ENCODE measurements at regions not wholly inside any gene's neighbourhood (a gene's known extent, or its start where the extent isn't known, plus 50 kb on each side); places are given as distances from the start of the nearest gene placed in this dataset.
"Not testable (repeated sequence)": the region's sequence is repeated elsewhere in the genome, so short reads cannot be mapped to it uniquely, and the experiment has no call there.

DNA sequence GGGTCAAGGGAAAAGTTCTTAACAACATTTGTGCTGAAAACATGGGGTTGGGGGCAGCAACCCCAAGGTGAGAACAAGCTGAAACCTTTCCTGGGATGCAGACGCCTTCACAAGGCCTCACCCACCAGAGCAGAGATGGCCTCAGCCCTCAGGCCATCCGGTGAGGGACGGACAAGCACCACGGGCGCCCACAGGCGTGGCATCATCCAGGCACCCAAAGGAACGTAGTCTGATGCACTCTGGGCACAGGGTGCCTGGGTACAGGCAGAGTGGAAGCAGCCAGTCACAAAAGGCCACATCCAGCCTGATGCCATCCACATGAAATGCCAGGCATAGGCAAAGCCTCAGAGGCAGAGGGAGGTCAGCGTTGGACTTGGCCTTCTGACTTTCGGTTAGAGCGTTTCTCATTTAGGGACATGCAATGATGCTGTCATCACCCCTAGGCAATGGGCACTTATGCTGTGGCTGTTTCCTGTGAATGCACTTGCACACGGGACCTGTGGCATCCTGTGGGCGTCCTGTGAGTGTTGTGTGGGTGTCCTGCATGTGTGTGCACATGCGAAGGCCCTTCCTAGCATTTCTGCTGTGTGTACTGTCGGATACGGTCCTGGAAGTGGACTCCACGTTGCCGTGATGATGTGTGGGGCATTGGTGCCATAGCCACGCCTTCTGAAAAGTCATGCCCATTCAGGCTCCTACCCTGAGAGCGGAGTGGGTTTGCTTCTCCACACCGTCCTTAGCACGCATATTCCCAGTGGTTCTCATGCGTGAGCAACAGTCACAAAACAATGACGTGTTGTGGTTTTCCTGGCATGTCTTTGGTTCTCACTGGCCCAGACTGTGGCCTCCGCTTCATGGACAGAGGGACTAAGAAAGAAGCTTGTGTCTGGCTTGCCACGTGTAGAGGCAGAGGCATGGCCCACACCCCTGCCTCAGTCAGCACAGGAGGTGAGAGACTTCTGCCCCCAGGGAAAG is 52.7 kb upstream of the ZNF469 start:
- Histone ChIP-seq H3K4me1 (no peaks in the 10 kb centered on the region), H3K9me3 (ENCODE audit: control insufficient read depth, low read length) (no peaks in the 10 kb centered on the region), H3K27ac (no peak overlapping the region), H3K4me3 (ENCODE audit: low read depth, low read length) (no peak overlapping the region), H3K79me2 (no peaks in the 10 kb centered on the region), H3K27me3 (ENCODE audit: control insufficient read depth, insufficient read depth, low read length) (no peaks in the 10 kb centered on the region), H2AFZ (no peak overlapping the region), H3K4me2 (ENCODE audit: low read length) (no peak overlapping the region), H3K9ac (no peak overlapping the region), H3K36me3 (ENCODE audit: control insufficient read depth, insufficient read depth, low read length) (no peaks in the 10 kb centered on the region)
- no peak for TF ChIP-seq CTCF (IDR thresholded peaks at IDR 0.05)

DNA sequence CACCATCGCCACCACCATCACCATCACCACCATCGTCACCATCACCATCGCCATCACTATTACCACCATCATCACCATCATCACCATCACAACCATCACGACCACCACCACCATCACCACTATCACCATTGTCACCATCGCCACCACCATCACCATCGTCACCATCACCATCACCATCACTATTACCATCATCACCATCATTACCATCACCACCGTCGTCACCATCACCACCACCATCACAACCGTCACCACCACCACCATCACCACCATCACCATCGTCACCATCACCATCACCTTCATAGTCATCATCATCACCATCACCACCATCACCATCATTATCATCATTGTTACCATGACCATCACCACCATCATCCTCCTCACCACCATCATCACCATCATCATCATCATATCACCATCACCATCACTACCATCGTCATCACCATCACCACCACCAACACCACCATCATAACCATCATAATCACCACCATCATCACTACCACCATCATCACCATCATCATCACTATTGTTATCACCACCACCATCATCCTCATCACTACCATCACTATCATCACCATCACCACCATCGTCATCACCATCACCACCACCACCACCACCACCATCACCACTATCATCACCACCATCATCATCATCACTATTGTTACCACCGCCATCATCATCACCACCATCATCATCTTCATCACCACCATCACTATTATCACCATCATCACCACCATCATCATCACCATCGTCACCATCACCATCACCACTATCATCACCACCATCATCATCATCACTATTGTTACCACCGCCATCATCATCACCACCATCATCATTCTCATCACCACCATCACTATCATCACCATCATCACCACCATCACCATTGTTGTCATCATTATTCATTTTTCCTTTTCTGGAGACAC is 51.5 kb upstream of the ZNF469 start:
- no peak for TF ChIP-seq CTCF (IDR thresholded peaks at IDR 0.05)
- no peak overlapping the region for H3K9ac ChIP-seq
- H3K27ac ChIP-seq, result no peak overlapping the region
- no peak overlapping the region for H3K4me2 ChIP-seq (ENCODE audit: low read length)
- H3K79me2 ChIP-seq, result no peaks in the 10 kb centered on the region
- H3K4me3 ChIP-seq (ENCODE audit: low read depth, low read length), result no peak overlapping the region
- H3K4me1 ChIP-seq, result no peaks in the 10 kb centered on the region
- H3K36me3 ChIP-seq (ENCODE audit: control insufficient read depth, insufficient read depth, low read length), result no peaks in the 10 kb centered on the region
- H3K27me3 ChIP-seq (ENCODE audit: control insufficient read depth, insufficient read depth, low read length), result no peaks in the 10 kb centered on the region
- H3K9me3 ChIP-seq (ENCODE audit: control insufficient read depth, low read length), result no peaks in the 10 kb centered on the region
- H2AFZ ChIP-seq, result no peak overlapping the region

DNA sequence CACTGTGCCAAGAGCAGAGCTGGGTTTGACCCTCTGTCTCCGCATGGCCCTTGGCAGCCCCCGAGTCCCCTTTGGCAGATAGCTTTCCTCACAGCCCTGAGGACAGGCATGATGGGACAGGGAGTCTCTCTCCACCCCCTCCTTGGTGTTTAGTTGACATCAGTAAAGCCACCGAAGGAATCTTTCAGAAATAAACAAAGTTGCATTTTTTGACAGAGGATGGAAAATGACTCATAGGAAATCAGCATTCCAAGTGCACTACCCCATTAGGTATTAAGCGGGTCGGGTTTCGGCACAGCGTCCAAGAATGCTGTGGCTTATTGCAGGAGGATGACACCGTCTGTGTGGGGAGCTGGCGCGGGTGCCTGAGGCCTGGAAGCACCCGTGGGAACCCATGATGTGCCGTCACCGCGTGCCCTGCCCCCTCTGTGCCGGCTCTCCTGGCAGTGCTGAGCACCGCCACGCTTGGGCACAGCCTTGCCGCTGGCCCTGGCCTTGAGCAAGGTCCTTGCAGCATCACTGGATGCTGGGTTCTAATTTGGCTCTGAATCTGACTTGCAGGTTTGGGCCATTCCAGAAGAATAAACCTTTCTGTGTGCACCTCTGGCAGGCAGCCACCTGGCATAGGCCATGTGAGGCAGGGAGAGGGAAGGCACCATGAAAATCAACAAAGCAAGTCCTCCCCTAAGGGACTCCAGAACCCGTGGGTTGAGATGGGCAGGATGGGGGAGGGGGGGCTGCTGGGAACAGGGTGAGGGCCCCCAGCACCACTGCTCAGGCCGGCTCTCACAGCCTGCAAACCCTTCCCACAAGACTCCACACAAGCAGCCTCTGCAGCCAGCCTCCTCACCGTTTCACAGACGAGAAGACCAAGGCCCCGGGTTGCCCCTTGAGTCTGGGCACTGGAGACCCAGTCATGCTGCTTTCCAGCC is 50.5 kb upstream of the ZNF469 start:
- no peak overlapping the region for H3K4me2 ChIP-seq (ENCODE audit: low read length)
- H3K79me2 ChIP-seq, result no peaks in the 10 kb centered on the region
- no peak overlapping the region for H3K27ac ChIP-seq
- no peaks in the 10 kb centered on the region for H3K36me3 ChIP-seq (ENCODE audit: control insufficient read depth, insufficient read depth, low read length)
- no peaks in the 10 kb centered on the region for H3K9me3 ChIP-seq (ENCODE audit: control insufficient read depth, low read length)
- TF ChIP-seq CTCF (IDR thresholded peaks at IDR 0.05), result no peak
- H3K27me3 ChIP-seq (ENCODE audit: control insufficient read depth, insufficient read depth, low read length), result no peaks in the 10 kb centered on the region
- no peaks in the 10 kb centered on the region for H3K4me1 ChIP-seq
- no peak overlapping the region for H2AFZ ChIP-seq
- no peak overlapping the region for H3K9ac ChIP-seq
- no peak overlapping the region for H3K4me3 ChIP-seq (ENCODE audit: low read depth, low read length)

DNA sequence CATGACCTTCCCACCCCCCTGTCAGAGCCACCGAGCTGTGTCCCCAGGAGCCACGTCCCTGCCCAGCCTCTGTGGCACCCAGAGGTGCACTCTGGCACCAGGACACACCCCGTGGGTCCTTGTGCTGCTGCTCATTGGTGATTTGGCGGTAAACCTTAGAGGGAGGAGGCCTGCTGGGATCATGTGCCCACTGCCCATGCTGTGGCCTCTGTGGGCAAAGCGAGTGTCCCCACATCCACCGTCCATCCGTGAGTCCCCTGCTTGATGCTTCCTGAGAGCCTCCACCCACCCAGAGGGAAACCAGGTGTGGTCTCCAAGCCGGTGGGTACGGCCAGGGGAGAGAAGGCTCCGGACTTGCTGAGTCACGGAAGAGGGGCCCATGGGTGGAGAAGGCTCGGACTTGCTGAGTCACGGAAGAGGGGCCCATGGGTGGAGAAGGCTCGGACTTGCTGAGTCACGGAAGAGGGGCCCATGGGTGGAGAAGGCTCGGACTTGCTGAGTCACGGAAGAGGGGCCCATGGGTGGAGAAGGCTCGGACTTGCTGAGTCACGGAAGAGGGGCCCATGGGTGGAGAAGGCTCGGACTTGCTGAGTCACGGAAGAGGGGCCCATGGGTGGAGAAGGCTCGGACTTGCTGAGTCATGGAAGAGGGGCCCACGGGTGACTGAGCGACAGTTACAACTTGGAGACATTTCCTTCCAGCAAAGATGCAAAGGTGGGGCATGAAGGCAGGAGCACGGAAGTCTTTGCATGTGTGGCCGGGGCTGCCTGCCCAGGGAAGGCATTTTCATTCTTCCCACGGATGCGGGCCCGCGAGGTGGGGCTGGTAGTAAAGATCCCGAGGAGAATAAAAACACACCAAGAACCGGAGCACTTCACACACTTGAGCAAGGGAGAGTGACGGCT is 49.6 kb upstream of the ZNF469 start:
- not testable (repeated sequence) for H3K36me3 ChIP-seq (ENCODE audit: control insufficient read depth, insufficient read depth, low read length); H3K79me2 ChIP-seq; H3K4me1 ChIP-seq; H3K27ac ChIP-seq; H3K4me2 ChIP-seq (ENCODE audit: low read length); H3K9ac ChIP-seq; H2AFZ ChIP-seq; H3K9me3 ChIP-seq (ENCODE audit: control insufficient read depth, low read length); H3K4me3 ChIP-seq (ENCODE audit: low read depth, low read length); H3K27me3 ChIP-seq (ENCODE audit: control insufficient read depth, insufficient read depth, low read length)
